HCT116 (cell line): ENCODE measurements at regions not wholly inside any gene's neighbourhood (a gene's known extent, or its start where the extent isn't known, plus 50 kb on each side); places are given as distances from the start of the nearest gene placed in this dataset.

Experiments
- ATAC-seq: fragments of 200-7000 bp; cut with Tn5 transposase; 2 replicates; pipeline ENCODE4 v1.9.1; 2020; ENCODE audit warnings: mild to moderate bottlenecking, moderate library complexity
- BruUV-seq: library from RNA; stranded (reverse); fragments of 400-500 nt; replicated peaks from 2 replicates; lab custom pipeline; 2021; lab: Mats Ljungman, UMichigan
- CTCF ChIA-PET: fragments of 300-600 bp; sonication (Branson Sonifier 250); formaldehyde crosslinking; loops from one replicate; lab custom pipeline; 2021; ENCODE audit warnings: antibody characterized with exemption; lab: Charles Lee
- POLR2A ChIA-PET: fragments of 300-600, 350-600 bp; sonication (Branson Sonifier 250); formaldehyde crosslinking; loops from one replicate; lab custom pipeline; 2021; ENCODE audit warnings: antibody characterized with exemption; lab: Charles Lee
- RAD21 ChIA-PET, 2 experiments: fragments of 300-600 bp; sonication (Branson Sonifier 250); formaldehyde crosslinking; loops; one replicate each; lab custom pipeline; 2023; ENCODE audit warnings: low total read pairs in 2 of 2; ENCODE audit not compliant: uncharacterized antibody in 2 of 2, unreplicated experiment in 2 of 2, low non-redundant PET in 1 of 2; lab: Charles Lee
- DNase-seq: peaks from one replicate; pipeline ENCODE4 v3.0.0-alpha.2; 2010; ENCODE audit warnings: low read depth, low spot score
- H2AFZ ChIP-seq: fragments of 200-600 bp; shearing (Covaris generic), sonication (generic); 2 replicates; pipeline ENCODE4 v1.6.1; 2017; ENCODE audit warnings: low read depth, mixed run types, mixed read lengths, antibody characterized with exemption, low read length; ENCODE audit not compliant: poor library complexity, severe bottlenecking
- H3K27ac ChIP-seq: 2 replicates; pipeline ENCODE4 v1.5.1; 2012; ENCODE audit warnings: low read depth, low read length
- H3K27me3 ChIP-seq: fragments of 200-600 bp; sonication (generic); 2 replicates; pipeline ENCODE4 v1.6.1; 2016; ENCODE audit warnings: mixed run types, low read length, mixed read lengths; ENCODE audit not compliant: insufficient read depth
- H3K36me3 ChIP-seq, 2 experiments: fragments of 200-500 bp in 1 of 2; fragments of 200-600 bp in 1 of 2; sonication (Bioruptor generic) in 1 of 2; sonication (generic) in 1 of 2; 2 replicates each; pipeline versions ENCODE4 v1.5.1 to v1.6.1; 2014 to 2016; ENCODE audit warnings: low read length in 2 of 2, inconsistent platforms in 1 of 2, mixed read lengths in 1 of 2, mixed run types in 1 of 2; ENCODE audit not compliant: insufficient read depth in 2 of 2, control insufficient read depth in 1 of 2
- H3K4me1 ChIP-seq, 2 experiments: fragments of 200-600 bp in 1 of 2; sonication (generic) in 1 of 2; 2 replicates each; pipeline versions ENCODE4 v1.5.1 to v1.6.1; 2012 to 2017; ENCODE audit warnings: low read length in 2 of 2, inconsistent platforms in 1 of 2, mild to moderate bottlenecking in 1 of 2, mixed read lengths in 1 of 2, mixed run types in 1 of 2, moderate library complexity in 1 of 2; ENCODE audit not compliant: insufficient read depth in 2 of 2, control insufficient read depth in 1 of 2
- H3K4me2 ChIP-seq: fragments of 200-600 bp; sonication (generic); 2 replicates; pipeline ENCODE4 v1.6.1; 2017; ENCODE audit warnings: mixed run types, low read length, mixed read lengths
- H3K4me3 ChIP-seq, 2 experiments: fragments of 200-600 bp in 1 of 2; sonication (generic) in 1 of 2; replicated peaks in 1 of 2; 2 replicates each; pipeline ENCODE4 v1.5.1; 2011 to 2016; ENCODE audit warnings: low read length in 2 of 2, control low read depth in 1 of 2, low read depth in 1 of 2, mild to moderate bottlenecking in 1 of 2, mixed read lengths in 1 of 2, mixed run types in 1 of 2
- H3K79me2 ChIP-seq: fragments of 200-600 bp; sonication (generic); 2 replicates; pipeline ENCODE4 v1.6.1; 2017; ENCODE audit warnings: mild to moderate bottlenecking, mixed run types, low read length, moderate library complexity, mixed read lengths; ENCODE audit not compliant: insufficient read depth
- H3K9ac ChIP-seq: fragments of 200-600 bp; sonication (generic); 2 replicates; pipeline ENCODE4 v1.6.1; 2016; ENCODE audit warnings: low read length, mixed read lengths
- H3K9me2 ChIP-seq: fragments of 200-600 bp; sonication (generic), shearing (Covaris generic); 2 replicates; pipeline ENCODE4 v1.6.1; 2017; ENCODE audit warnings: mixed run types, mild to moderate bottlenecking, moderate library complexity; ENCODE audit not compliant: insufficient read depth
- H3K9me3 ChIP-seq, 2 experiments: fragments of 200-500 bp in 1 of 2; fragments of 200-600 bp in 1 of 2; sonication (Bioruptor generic) in 1 of 2; sonication (generic) in 1 of 2; 2 replicates each; pipeline ENCODE4 v1.6.1; 2014 to 2017; ENCODE audit warnings: low read length in 2 of 2, mixed read lengths in 2 of 2, inconsistent platforms in 1 of 2, low read depth in 1 of 2, mild to moderate bottlenecking in 1 of 2, mixed run types in 1 of 2, moderate library complexity in 1 of 2; ENCODE audit not compliant: control insufficient read depth in 1 of 2, insufficient read depth in 1 of 2
- H4K20me1 ChIP-seq: fragments of 200-600 bp; sonication (generic), shearing (Covaris generic); 2 replicates; pipeline ENCODE4 v1.6.1; 2017; ENCODE audit warnings: mixed run types, mild to moderate bottlenecking, moderate library complexity; ENCODE audit not compliant: insufficient read depth
- CEBPB ChIP-seq: IDR thresholded peaks from 2 replicates; pipeline ENCODE4 v1.6.1; 2012; ENCODE audit warnings: low read depth
- CTCF ChIP-seq, 3 experiments: fragments of 200-600 bp in 1 of 3; sonication (generic) in 1 of 3; IDR thresholded peaks in 2 of 3; conservative IDR thresholded peaks in 1 of 3; 2 replicates each; pipeline ENCODE4 v1.5.1; 2012 to 2017; ENCODE audit warnings: low read depth in 2 of 3, low read length in 2 of 3, antibody characterized with exemption in 1 of 3, borderline replicate concordance in 1 of 3, control low read depth in 1 of 3, mild to moderate bottlenecking in 1 of 3, mixed read lengths in 1 of 3, mixed run types in 1 of 3, moderate library complexity in 1 of 3; ENCODE audit not compliant: insufficient read depth in 1 of 3
- EGR1 ChIP-seq: IDR thresholded peaks from 2 replicates; pipeline ENCODE4 v1.6.1; 2012; ENCODE audit warnings: low read depth
- EZH2phosphoT487 ChIP-seq: fragments of 200-600 bp; IDR thresholded peaks from 2 replicates; pipeline ENCODE4 v1.6.1; 2018; ENCODE audit warnings: antibody characterized with exemption, borderline replicate concordance
- JUND ChIP-seq: IDR thresholded peaks from 2 replicates; pipeline ENCODE4 v1.6.1; 2012
- POLR2AphosphoS5 ChIP-seq: IDR thresholded peaks from 2 replicates; pipeline ENCODE4 v1.6.1; 2011; ENCODE audit warnings: mild to moderate bottlenecking, low read depth, low read length, moderate library complexity
- RAD21 ChIP-seq: IDR thresholded peaks from 2 replicates; pipeline ENCODE4 v1.6.1; 2012; ENCODE audit warnings: low read depth, mild to moderate bottlenecking
- SIN3A ChIP-seq: IDR thresholded peaks from 2 replicates; pipeline ENCODE4 v1.6.1; 2012; ENCODE audit warnings: low read depth
- SP1 ChIP-seq: IDR thresholded peaks from 2 replicates; pipeline ENCODE4 v1.6.1; 2012; ENCODE audit warnings: low read depth
- YY1 ChIP-seq: IDR thresholded peaks from 2 replicates; pipeline ENCODE4 v1.6.1; 2011; ENCODE audit warnings: low read length, low read depth, moderate library complexity, mild to moderate bottlenecking; ENCODE audit not compliant: insufficient replicate concordance; ENCODE audit errors: extremely low read depth
- ZBTB33 ChIP-seq: IDR thresholded peaks from 2 replicates; pipeline ENCODE4 v1.6.1; 2011; ENCODE audit warnings: mild to moderate bottlenecking, low read length, moderate library complexity; ENCODE audit not compliant: insufficient replicate concordance; ENCODE audit errors: extremely low read depth
- ZNF274 ChIP-seq: fragments of 200-500 bp; sonication (Bioruptor generic); IDR thresholded peaks from 2 replicates; pipeline ENCODE4 v1.6.1; 2014; ENCODE audit warnings: mild to moderate bottlenecking, low read depth, low read length, inconsistent platforms
- intact Hi-C: fragments of 100-400 bp; cut with micrococcal nuclease; formaldehyde crosslinking; loops from 2 replicates; pipeline ENCODE4 v1.10.0; 2022
- TF ChIP-seq, protein P1 (sequence below): IDR thresholded peaks from 2 replicates; pipeline ENCODE4 v1.6.1; 2012
- TF ChIP-seq, protein P2 (sequence below): IDR thresholded peaks from 2 replicates; pipeline ENCODE4 v1.6.1; 2012; ENCODE audit warnings: low read depth

DNA sequence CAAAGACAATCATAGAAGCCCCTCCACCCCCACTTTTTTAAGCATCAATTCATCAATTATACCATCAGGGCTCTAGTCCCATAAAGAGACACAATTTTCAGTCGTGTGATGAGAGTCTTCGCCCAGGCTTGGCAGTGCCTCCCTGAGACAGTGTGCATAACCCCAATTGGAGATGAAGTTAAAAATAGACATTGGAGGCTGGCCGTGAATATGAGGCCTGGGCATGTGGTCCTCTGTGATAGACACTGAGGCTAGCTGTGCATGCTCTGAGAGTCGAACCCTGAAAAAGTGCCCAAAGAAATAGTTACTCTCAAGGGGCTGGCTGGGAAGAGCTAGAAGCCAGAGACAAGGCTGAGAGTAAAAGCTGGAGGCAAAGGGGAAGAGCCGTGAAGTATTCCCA, 248.6 kb upstream of the NR4A3 start (continued):
- no peak for TF ChIP-seq CTCF (IDR thresholded peaks at IDR 0.05 in 2 of 3, conservative IDR thresholded peaks at IDR 0.05 in 1 of 3; ENCODE audit: borderline replicate concordance in 1 of 3, insufficient read depth in 1 of 3, low read depth in 2 of 3, low read length in 2 of 3)
- TF ChIP-seq, all 23 proteins: peak for 0

- ChIA-PET CTCF (interaction anchor here (0.7 kb wide), 1 partner anchor 1419 kb away, joined by 3 read pairs; no protein-coding TSS in a partner anchor), RAD21 (no interaction called here), POLR2A (no interaction called here)
- Histone ChIP-seq H2AFZ (no peak overlapping the region), H3K27me3 (peaks cover 13% of the 10 kb centered on the region; the same call in 1 of the 2 replicates), H3K36me3 (no peaks in the 10 kb centered on the region), H3K9me2 (no peaks in the 10 kb centered on the region), H3K27ac (no peak overlapping the region), H3K4me1 (no peaks in the 10 kb centered on the region), H3K79me2 (no peaks in the 10 kb centered on the region), H3K4me3 (no peak overlapping the region), H3K4me2 (no peak overlapping the region), H4K20me1 (no peaks in the 10 kb centered on the region), H3K9me3 (no peaks in the 10 kb centered on the region), H3K9ac (no peak overlapping the region)
- BruUV-seq: no TSS peak
- intact Hi-C loops: no loop called here
- DNase-seq (no peak), ATAC-seq (no peak)
- TF ChIP-seq, protein P1, sequence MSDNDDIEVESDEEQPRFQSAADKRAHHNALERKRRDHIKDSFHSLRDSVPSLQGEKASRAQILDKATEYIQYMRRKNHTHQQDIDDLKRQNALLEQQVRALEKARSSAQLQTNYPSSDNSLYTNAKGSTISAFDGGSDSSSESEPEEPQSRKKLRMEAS: no peak
- TF ChIP-seq CEBPB: no peak
- no peak for TF ChIP-seq JUND
- TF ChIP-seq POLR2AphosphoS5: no peak
- TF ChIP-seq YY1: no peak
- no peak for TF ChIP-seq SP1
- TF ChIP-seq, protein P2, sequence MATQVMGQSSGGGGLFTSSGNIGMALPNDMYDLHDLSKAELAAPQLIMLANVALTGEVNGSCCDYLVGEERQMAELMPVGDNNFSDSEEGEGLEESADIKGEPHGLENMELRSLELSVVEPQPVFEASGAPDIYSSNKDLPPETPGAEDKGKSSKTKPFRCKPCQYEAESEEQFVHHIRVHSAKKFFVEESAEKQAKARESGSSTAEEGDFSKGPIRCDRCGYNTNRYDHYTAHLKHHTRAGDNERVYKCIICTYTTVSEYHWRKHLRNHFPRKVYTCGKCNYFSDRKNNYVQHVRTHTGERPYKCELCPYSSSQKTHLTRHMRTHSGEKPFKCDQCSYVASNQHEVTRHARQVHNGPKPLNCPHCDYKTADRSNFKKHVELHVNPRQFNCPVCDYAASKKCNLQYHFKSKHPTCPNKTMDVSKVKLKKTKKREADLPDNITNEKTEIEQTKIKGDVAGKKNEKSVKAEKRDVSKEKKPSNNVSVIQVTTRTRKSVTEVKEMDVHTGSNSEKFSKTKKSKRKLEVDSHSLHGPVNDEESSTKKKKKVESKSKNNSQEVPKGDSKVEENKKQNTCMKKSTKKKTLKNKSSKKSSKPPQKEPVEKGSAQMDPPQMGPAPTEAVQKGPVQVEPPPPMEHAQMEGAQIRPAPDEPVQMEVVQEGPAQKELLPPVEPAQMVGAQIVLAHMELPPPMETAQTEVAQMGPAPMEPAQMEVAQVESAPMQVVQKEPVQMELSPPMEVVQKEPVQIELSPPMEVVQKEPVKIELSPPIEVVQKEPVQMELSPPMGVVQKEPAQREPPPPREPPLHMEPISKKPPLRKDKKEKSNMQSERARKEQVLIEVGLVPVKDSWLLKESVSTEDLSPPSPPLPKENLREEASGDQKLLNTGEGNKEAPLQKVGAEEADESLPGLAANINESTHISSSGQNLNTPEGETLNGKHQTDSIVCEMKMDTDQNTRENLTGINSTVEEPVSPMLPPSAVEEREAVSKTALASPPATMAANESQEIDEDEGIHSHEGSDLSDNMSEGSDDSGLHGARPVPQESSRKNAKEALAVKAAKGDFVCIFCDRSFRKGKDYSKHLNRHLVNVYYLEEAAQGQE: no peak
- TF ChIP-seq EGR1: no peak
- TF ChIP-seq SIN3A: no peak
- TF ChIP-seq ZNF274: no peak
- TF ChIP-seq CTCF (IDR thresholded peaks at IDR 0.05 in 2 of 3, conservative IDR thresholded peaks at IDR 0.05 in 1 of 3; ENCODE audit: borderline replicate concordance in 1 of 3, insufficient read depth in 1 of 3, low read depth in 2 of 3, low read length in 2 of 3): no peak
- no peak for TF ChIP-seq RAD21
- no peak for TF ChIP-seq ZBTB33
- TF ChIP-seq EZH2phosphoT487: no peak
Measured at GRCh38 chr9:99573886-99574285, 247.8 kb upstream of the NR4A3 start.
